HepG2 (cell line): ENCODE measurements at regions not wholly inside any gene's neighbourhood (a gene's known extent, or its start where the extent isn't known, plus 50 kb on each side); places are given as distances from the start of the nearest gene placed in this dataset.

Experiments used
- ADNP ChIP-seq: sonication (generic); formaldehyde crosslinking; IDR thresholded peaks from 2 replicates; pipeline ENCODE4 v1.4.0; 2020; ENCODE audit warnings: missing genetic modification reagents
- FOXA1 ChIP-seq, 2 experiments: fragments of 450-650 bp in 1 of 2; sonication (generic) in 1 of 2; formaldehyde crosslinking in 1 of 2; IDR thresholded peaks; 2 replicates each; pipeline versions ENCODE4 v1.4.0 to v1.6.1; 2016 to 2020; ENCODE audit warnings: missing genetic modification reagents in 1 of 2
- FOXA3 ChIP-seq: IDR thresholded peaks from 2 replicates; pipeline ENCODE4 v1.6.1; 2016; ENCODE audit warnings: missing genetic modification reagents, missing compliant biosample characterization
- FOXK1 ChIP-seq: sonication (generic); formaldehyde crosslinking; IDR thresholded peaks from 2 replicates; pipeline ENCODE4 v1.4.0; 2020; ENCODE audit warnings: low read depth, missing genetic modification reagents, borderline replicate concordance
- HDAC1 ChIP-seq: sonication (generic); formaldehyde crosslinking; IDR thresholded peaks from 2 replicates; pipeline ENCODE4 v1.5.1; 2020; ENCODE audit warnings: mild to moderate bottlenecking, missing genetic modification reagents
- HNF4A ChIP-seq: sonication (generic); formaldehyde crosslinking; IDR thresholded peaks from 2 replicates; pipeline ENCODE4 v1.4.0; 2020; ENCODE audit warnings: missing genetic modification reagents
- HNRNPH1 ChIP-seq: fragments of 200-400 bp; formaldehyde crosslinking; optimal IDR thresholded peaks from 2 replicates; pipeline ENCODE3; 2017; ENCODE audit warnings: mild to moderate bottlenecking, low read depth, low read length
- KDM2A ChIP-seq: sonication (generic); formaldehyde crosslinking; IDR thresholded peaks from 2 replicates; pipeline ENCODE4 v1.4.0; 2020; ENCODE audit warnings: low read depth, missing genetic modification reagents, borderline replicate concordance
- NFIC ChIP-seq: IDR thresholded peaks from 2 replicates; pipeline ENCODE4 v1.6.1; 2012; ENCODE audit warnings: mild to moderate bottlenecking, low read length, inconsistent platforms
- NR2F2 ChIP-seq: IDR thresholded peaks from 2 replicates; pipeline ENCODE4 v1.6.1; 2012; ENCODE audit warnings: low read depth, inconsistent platforms, borderline replicate concordance
- NR2F6 ChIP-seq, 2 experiments: IDR thresholded peaks; 2 replicates each; pipeline ENCODE4 v1.6.1; 2016; ENCODE audit warnings: antibody characterized with exemption in 1 of 2, mild to moderate bottlenecking in 1 of 2
- SNRNP70 ChIP-seq: fragments of 200-400 bp; formaldehyde crosslinking; IDR thresholded peaks from 2 replicates; pipeline ENCODE4 v1.6.1; 2017; ENCODE audit warnings: mild to moderate bottlenecking, low read depth, low read length, moderate library complexity
- SUZ12 ChIP-seq: fragments of 150-350 bp; IDR thresholded peaks from 2 replicates; pipeline ENCODE4 v1.6.1; 2014; ENCODE audit warnings: low read depth, low read length
- TAF1 ChIP-seq: sonication (generic); formaldehyde crosslinking; IDR thresholded peaks from 2 replicates; pipeline ENCODE4 v1.4.0; 2020; ENCODE audit warnings: missing genetic modification reagents
- ZBTB39 ChIP-seq: sonication (generic); formaldehyde crosslinking; IDR thresholded peaks from 2 replicates; pipeline ENCODE4 v1.5.0; 2020; ENCODE audit warnings: missing genetic modification reagents
- ZC3H4 ChIP-seq: sonication (generic); formaldehyde crosslinking; IDR thresholded peaks from 2 replicates; pipeline ENCODE4 v1.4.0; 2020; ENCODE audit warnings: missing genetic modification reagents, borderline replicate concordance
- ZNF446 ChIP-seq: sonication (generic); formaldehyde crosslinking; IDR thresholded peaks from 2 replicates; pipeline ENCODE4 v1.5.0; 2020; ENCODE audit warnings: mild to moderate bottlenecking, missing genetic modification reagents
- ZNF597 ChIP-seq: sonication (generic); formaldehyde crosslinking; IDR thresholded peaks from 2 replicates; pipeline ENCODE4 v1.5.0; 2020; ENCODE audit warnings: missing genetic modification reagents
- ZNF777 ChIP-seq: sonication (generic); formaldehyde crosslinking; IDR thresholded peaks from 2 replicates; pipeline ENCODE4 v1.4.0; 2020; ENCODE audit warnings: missing genetic modification reagents
- TF ChIP-seq, protein P1 (sequence below): sonication (generic); formaldehyde crosslinking; conservative IDR thresholded peaks from 2 replicates; pipeline ENCODE4 v1.4.0; 2020; ENCODE audit warnings: missing genetic modification reagents
- TF ChIP-seq, protein P2 (sequence below): sonication (generic); formaldehyde crosslinking; IDR thresholded peaks from 2 replicates; pipeline ENCODE4 v1.8.0; 2022; ENCODE audit warnings: missing genetic modification reagents, low read depth, mild to moderate bottlenecking, borderline replicate concordance
- TF ChIP-seq, protein P3 (sequence below), 2 experiments: sonication (generic) in 1 of 2; formaldehyde crosslinking in 1 of 2; IDR thresholded peaks; 2 replicates each; pipeline versions ENCODE4 v1.5.1 to v1.6.1; 2011 to 2020; ENCODE audit warnings: borderline replicate concordance in 1 of 2, low read depth in 1 of 2, low read length in 1 of 2, mild to moderate bottlenecking in 1 of 2, missing genetic modification reagents in 1 of 2, moderate library complexity in 1 of 2
- TF ChIP-seq, protein P4 (sequence below): sonication (generic); formaldehyde crosslinking; IDR thresholded peaks from 2 replicates; pipeline ENCODE4 v1.8.0; 2022; ENCODE audit warnings: mild to moderate bottlenecking, missing genetic modification reagents, moderate library complexity

- TF ChIP-seq ZC3H4 (CRISPR knock-in tag), result no peak
- no peak for TF ChIP-seq ZNF777 (CRISPR knock-in tag)
- TF ChIP-seq FOXK1 (CRISPR knock-in tag), result no peak
- no peak for TF ChIP-seq ZNF446 (CRISPR knock-in tag)
- 0 out of 2 replicates have a peak, but pooled peaks have one; percentile 18 for TF ChIP-seq HNF4A (CRISPR knock-in tag)
- TF ChIP-seq NR2F6 (IDR thresholded peaks at IDR 0.05), result peak; percentile 76
- no peak for TF ChIP-seq NR2F6 (CRISPR knock-in tag; IDR thresholded peaks at IDR 0.05)
- TF ChIP-seq, protein P1, sequence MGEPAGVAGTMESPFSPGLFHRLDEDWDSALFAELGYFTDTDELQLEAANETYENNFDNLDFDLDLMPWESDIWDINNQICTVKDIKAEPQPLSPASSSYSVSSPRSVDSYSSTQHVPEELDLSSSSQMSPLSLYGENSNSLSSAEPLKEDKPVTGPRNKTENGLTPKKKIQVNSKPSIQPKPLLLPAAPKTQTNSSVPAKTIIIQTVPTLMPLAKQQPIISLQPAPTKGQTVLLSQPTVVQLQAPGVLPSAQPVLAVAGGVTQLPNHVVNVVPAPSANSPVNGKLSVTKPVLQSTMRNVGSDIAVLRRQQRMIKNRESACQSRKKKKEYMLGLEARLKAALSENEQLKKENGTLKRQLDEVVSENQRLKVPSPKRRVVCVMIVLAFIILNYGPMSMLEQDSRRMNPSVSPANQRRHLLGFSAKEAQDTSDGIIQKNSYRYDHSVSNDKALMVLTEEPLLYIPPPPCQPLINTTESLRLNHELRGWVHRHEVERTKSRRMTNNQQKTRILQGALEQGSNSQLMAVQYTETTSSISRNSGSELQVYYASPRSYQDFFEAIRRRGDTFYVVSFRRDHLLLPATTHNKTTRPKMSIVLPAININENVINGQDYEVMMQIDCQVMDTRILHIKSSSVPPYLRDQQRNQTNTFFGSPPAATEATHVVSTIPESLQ (CRISPR knock-in tag), result no peak
- TF ChIP-seq, protein P2, sequence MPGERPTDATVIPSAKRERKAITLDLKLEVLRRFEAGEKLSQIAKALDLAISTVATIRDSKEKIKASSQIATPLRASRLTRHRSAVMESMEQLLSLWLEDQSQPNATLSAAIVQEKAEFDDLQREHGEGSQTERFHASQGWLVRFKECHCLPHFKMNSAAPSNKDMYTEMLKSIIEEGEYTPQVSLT, result no peak
- peak; percentile 80 for TF ChIP-seq FOXA3
- TF ChIP-seq ZNF597, result no peak
- no peak for TF ChIP-seq ADNP (CRISPR knock-in tag)
- TF ChIP-seq KDM2A (CRISPR knock-in tag), result no peak
- TF ChIP-seq HNRNPH1, result no peak
- TF ChIP-seq, protein P3, sequence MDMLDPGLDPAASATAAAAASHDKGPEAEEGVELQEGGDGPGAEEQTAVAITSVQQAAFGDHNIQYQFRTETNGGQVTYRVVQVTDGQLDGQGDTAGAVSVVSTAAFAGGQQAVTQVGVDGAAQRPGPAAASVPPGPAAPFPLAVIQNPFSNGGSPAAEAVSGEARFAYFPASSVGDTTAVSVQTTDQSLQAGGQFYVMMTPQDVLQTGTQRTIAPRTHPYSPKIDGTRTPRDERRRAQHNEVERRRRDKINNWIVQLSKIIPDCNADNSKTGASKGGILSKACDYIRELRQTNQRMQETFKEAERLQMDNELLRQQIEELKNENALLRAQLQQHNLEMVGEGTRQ (IDR thresholded peaks at IDR 0.05; ENCODE audit: low read depth, low read length), result no peak
- TF ChIP-seq, protein P3 (CRISPR knock-in tag; IDR thresholded peaks at IDR 0.05; ENCODE audit: borderline replicate concordance), result no peak
- TF ChIP-seq FOXA1 (IDR thresholded peaks at IDR 0.05), result peak; percentile 72; the same call in 1 of the 2 replicates
- 0 out of 2 replicates have a peak, but pooled peaks have one; percentile 18 for TF ChIP-seq FOXA1 (CRISPR knock-in tag; IDR thresholded peaks at IDR 0.05)
- no peak for TF ChIP-seq SUZ12
- TF ChIP-seq ZBTB39 (CRISPR knock-in tag), result no peak
- no peak for TF ChIP-seq HDAC1
- no peak for TF ChIP-seq TAF1 (CRISPR knock-in tag)
- peak; percentile 92 for TF ChIP-seq NR2F2
- TF ChIP-seq SNRNP70, result no peak
- TF ChIP-seq, protein P4, sequence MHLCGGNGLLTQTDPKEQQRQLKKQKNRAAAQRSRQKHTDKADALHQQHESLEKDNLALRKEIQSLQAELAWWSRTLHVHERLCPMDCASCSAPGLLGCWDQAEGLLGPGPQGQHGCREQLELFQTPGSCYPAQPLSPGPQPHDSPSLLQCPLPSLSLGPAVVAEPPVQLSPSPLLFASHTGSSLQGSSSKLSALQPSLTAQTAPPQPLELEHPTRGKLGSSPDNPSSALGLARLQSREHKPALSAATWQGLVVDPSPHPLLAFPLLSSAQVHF (CRISPR knock-in tag), result no peak
- peak; percentile 47; the same call in 1 of the 2 replicates for TF ChIP-seq NFIC
These were observed 56.5 kb upstream of the LHFPL3 start (continued) for GRCh38 chr7:104271948-104272347.
